HG02642 (cell line): ENCODE measurements at regions not wholly inside any gene's neighbourhood (a gene's known extent, or its start where the extent isn't known, plus 50 kb on each side); places are given as distances from the start of the nearest gene placed in this dataset.
"Not testable (repeated sequence)": the region's sequence is repeated elsewhere in the genome, so short reads cannot be mapped to it uniquely, and the experiment has no call there.

ENCODE experiments used
- ATAC-seq: cut with Tn5 transposase; IDR thresholded peaks from one replicate; pipeline ENCODE4 v1.9.1; 2021; ENCODE audit warnings: mild to moderate bottlenecking; ENCODE audit not compliant: unreplicated experiment, poor library complexity

GRCh38 chr6:47404435-47404834 lies 73.2 kb upstream of the CD2AP start:
- ATAC-seq: no peak

DNA sequence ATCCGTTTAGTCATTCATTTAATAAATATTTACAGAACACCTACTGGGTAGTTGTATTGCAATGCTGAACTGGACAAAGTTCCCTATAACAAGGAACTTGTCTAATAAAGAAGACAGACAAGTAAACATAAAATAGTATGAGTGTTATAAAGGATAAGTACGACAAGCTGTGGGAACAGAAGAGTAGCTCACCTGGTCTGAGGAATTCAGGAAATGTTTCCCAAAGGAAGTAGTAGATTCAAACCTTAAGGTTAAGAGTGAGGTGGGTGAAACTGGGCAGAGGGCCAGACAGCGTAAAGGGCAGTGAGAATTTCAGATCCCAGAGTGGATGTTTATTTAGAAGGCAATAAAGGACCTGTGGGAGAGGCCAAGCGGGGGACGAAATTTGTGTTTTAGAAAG lies 72.3 kb upstream of the CD2AP start:
- no peak for ATAC-seq

GRCh38 chr6:47407300-47408281 lies 70.0 kb upstream of the CD2AP start:
- no peak for ATAC-seq

- peak; percentile 88 for ATAC-seq
Observed at GRCh38 chr6:47413752-47414422, 63.7 kb upstream of the CD2AP start.

DNA sequence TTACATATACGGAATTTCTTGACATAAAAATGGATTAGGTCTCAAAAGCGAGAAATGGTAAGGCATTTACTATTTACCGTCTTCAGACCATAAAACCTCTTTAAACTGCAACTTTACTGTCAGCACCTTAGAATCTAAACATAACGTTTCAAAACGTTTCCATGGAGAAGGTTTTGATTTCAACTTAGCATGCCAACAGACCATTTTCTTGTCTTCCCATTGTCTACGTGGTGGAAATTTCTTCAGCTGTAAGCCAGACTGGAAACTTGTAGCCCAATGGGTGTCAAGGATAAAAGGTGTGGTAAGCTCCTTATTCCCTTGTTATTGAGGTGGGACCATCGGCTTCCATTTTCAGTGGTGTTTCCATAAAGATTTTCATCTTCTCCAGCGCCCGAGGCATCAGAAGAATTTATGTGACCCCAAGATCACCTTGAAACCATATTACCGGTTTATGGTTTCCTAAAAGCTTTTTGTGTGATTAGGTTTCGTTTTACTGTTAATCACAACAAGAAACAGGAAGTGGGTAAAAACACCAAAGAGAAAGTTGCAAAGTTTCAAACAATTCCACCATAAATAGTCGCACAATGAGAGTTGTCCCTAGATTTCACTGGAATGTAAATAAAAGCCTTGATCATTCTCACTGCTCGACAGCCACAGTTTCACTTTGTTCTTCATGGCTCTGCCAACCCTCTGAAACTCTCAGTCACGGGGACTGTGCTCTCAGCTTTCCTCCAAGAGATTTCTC lies 63.0 kb upstream of the CD2AP start:
- peak; percentile 54 for ATAC-seq

DNA sequence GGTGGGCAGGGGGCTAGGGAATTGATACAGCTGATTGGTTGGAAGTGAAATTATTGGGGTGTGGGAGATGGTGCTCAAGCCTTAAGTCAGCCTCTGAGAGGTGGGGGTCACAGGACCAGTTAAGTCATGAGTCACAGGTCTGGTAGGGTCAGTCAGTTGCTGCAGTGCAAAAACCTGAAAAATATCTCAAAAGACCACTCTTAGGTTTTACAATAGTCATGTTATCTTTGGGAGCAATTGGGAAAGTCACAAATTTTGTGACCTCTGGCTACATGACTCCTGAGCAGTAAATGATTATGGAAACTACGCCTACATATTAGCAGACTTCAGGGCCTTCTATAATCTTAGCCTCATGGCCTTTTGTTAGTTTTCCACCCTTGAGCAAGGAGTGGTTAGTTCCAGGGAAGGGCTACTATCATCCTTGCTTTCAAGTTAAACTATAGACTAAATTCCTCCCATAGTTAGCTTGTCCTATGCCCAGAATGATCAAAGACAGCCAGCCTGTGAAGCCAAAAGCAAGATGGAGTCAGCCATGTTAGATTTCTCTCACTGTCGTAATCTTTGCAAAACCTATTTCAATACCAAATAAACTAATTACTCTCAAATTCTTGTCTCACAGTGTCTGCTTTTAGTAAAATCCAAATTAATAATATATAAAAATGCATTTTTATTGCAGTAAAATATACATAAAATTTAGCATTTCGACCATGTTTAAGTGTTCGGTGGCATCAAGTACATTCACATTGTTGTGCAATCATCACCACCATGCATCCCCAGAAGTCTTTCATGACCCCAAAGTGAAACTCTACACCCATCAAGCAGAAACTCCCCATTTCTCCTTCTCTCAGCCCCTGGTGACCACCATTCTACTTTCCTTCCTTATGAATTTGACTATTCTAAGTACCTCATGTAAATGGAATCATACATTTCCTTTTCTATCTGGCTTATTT lies 60.9 kb upstream of the CD2AP start:
- ATAC-seq: no peak

- no peak for ATAC-seq
Observed at GRCh38 chr6:47419621-47420020, 58.0 kb upstream of the CD2AP start.

GRCh38 chr6:47420394-47421371 lies 56.9 kb upstream of the CD2AP start:
- ATAC-seq: no peak

GRCh38 chr6:47423079-47423478 lies 54.5 kb upstream of the CD2AP start:
- no peak for ATAC-seq

GRCh38 chr6:47424436-47424836 lies 53.2 kb upstream of the CD2AP start:
- ATAC-seq: no peak

- ATAC-seq: not testable (repeated sequence)
Observed at GRCh38 chr6:47425724-47426123, 51.9 kb upstream of the CD2AP start.

DNA sequence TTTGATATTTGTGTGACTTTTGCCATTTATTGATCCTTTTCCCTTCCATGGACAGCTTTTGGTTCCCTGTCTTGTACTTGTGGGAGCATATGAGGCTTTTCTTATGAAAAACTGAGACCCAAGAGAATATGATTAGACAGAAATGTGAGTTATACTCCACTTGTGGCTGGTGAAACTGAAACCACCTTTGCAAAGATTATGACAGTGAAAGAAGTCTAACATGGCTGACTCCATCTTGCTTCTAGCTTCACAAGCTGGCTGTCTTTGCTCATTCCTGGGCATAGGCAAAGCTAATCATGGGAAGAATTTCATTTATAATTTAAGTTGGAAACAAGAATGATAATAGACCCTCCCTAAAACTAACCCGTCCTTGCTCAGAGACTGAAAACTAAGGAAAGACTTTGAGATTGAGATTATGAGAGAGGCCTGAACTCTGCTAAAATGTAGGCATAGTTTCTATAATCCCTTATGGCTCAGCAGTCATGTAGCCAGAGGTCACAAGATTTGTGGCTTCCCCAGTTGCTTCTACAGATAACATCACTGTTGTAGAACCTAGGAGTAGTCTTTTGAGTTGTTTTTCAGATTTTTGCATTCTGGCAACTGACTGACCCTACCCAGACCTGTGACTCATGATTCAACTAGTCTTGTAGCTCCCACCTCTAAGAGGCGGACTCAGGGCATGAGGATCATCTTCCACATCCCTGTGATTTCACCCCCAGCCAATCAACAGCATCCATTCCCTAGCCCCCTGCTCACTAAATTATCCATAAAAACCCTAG lies 50.9 kb upstream of the CD2AP start:
- no peak for ATAC-seq

DNA sequence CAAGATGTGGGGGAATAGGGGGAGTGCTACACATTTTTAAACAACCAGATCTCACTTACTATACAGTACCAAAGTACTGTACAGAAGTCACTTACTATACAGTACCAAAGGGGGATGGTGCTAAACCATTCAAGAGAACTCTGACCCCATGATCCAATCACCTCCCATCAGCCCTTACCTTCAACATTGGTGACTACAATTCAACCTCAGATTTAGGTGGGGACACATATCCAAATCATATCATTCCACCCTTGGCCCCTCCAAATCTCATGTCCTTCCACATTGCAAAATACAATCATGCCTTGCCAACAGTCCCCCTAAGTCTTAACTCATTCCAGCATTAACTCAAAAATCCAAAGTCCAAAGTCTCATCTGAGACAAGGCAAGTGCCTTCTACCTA lies 49.9 kb upstream of the CD2AP start:
- ATAC-seq: no peak
